GM13976 (cell line): ENCODE measurements at regions not wholly inside any gene's neighbourhood (a gene's known extent, or its start where the extent isn't known, plus 50 kb on each side); places are given as distances from the start of the nearest gene placed in this dataset.
A peak's percentile ranks its signal among the peaks of the same experiment; 100 is the strongest.
"Not testable (repeated sequence)": the region's sequence is repeated elsewhere in the genome, so short reads cannot be mapped to it uniquely, and the experiment has no call there.

ENCODE experiments used
- DNase-seq: peaks from one replicate; pipeline ENCODE4 v3.0.0; 2012; ENCODE audit warnings: low spot score
- CTCF ChIP-seq: IDR thresholded peaks from 2 replicates; pipeline ENCODE4 v1.5.1; 2012; ENCODE audit warnings: borderline replicate concordance, mild to moderate bottlenecking; ENCODE audit not compliant: insufficient read depth; ENCODE audit errors: extremely low read depth, missing control alignments, control extremely low read depth
- in situ Hi-C: fragments of 300-500 bp; cut with MboI; formaldehyde crosslinking; loops from one replicate; pipeline ENCODE4 v1.12.0; 2022; ENCODE audit warnings: low sequenced_read_pairs, mixed read lengths, inconsistent platforms; ENCODE audit not compliant: unreplicated experiment

- no peak for DNase-seq
- TF ChIP-seq CTCF = no peak
- in situ Hi-C loops = no loop called here
Measured at GRCh38 chr5:108467563-108467962, 85.7 kb upstream of the FBXL17 start.

GRCh38 chr5:108461628-108462367, 79.9 kb upstream of the FBXL17 start:
- no peak for DNase-seq
- no peak for TF ChIP-seq CTCF
- in situ Hi-C loops = no loop called here

GRCh38 chr5:108459769-108460168, 77.9 kb upstream of the FBXL17 start:
- in situ Hi-C loops = no loop called here
- TF ChIP-seq CTCF = no peak
- DNase-seq = no peak

- DNase-seq = peak; percentile 17
- TF ChIP-seq CTCF = peak; percentile 14
- in situ Hi-C loops = no loop called here
Measured at GRCh38 chr5:108451269-108451668, 69.4 kb upstream of the FBXL17 start.

GRCh38 chr5:108444130-108444529, 62.2 kb upstream of the FBXL17 start:
- in situ Hi-C loops, DNase-seq: not testable (repeated sequence)

GRCh38 chr5:108442063-108442651, 60.3 kb upstream of the FBXL17 start:
- DNase-seq, in situ Hi-C loops: not testable (repeated sequence)

GRCh38 chr5:108437425-108437824, 55.5 kb upstream of the FBXL17 start:
- TF ChIP-seq CTCF = no peak
- no peak for DNase-seq
- in situ Hi-C loops = no loop called here

GRCh38 chr5:108436696-108437095, 54.8 kb upstream of the FBXL17 start:
- in situ Hi-C loops = no loop called here
- no peak for TF ChIP-seq CTCF
- no peak for DNase-seq
